ENCODE measurements at regions not wholly inside any gene's neighbourhood (a gene's known extent, or its start where the extent isn't known, plus 50 kb on each side); places are given as distances from the start of the nearest gene placed in this dataset.
A peak's percentile ranks its signal among the peaks of the same experiment; 100 is the strongest.

DNA sequence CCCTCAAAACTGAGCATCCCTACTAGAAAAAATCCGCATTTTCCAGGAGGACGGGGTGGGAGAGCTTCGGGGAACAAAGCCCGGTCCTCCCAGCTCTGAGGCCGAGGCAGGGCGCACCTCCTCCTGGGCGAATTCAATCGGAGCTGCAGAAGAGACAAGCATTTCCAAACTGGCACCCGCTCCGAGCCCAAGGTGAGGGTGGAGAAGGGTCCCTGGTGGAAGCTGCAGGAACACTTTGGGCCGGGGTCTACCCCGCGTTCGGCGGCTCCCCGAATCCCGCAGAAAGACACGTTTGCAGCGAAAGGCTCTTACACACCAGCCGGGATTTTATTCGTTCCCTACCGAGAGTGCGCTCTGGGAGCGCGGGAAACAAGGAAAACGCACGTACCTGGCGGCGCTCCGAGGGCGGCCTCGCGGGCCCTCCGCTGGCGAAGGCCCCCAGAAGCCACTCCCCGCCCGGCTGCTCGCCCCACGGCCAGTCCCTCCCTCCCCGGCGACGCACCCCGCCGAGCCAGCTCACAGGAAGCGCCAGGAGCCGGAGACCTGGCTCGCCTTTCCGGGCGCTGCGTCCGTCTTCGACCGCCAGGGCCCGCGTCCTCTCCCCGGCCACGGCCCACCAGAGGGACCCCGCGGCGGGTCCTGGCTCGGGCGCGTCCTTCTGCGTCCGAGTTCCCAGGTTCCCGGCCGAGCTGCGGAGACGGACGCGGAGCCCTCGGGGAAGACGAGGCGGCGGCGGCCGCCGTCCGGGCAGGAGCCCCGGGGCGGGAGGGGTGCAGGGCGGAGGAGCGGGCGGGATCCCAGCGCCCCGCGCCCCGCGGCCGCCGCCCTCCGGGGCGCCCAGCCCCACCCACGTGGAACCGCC is 49.8 kb upstream of the BAHCC1 start:
- DNase-seq = peak; percentile 83

Measured in hindlimb muscle (tissue), 1 donor.